IPS-20b (cell line): ENCODE measurements at regions not wholly inside any gene's neighbourhood (a gene's known extent, or its start where the extent isn't known, plus 50 kb on each side); places are given as distances from the start of the nearest gene placed in this dataset.
"Not testable (repeated sequence)": the region's sequence is repeated elsewhere in the genome, so short reads cannot be mapped to it uniquely, and the experiment has no call there.

ENCODE experiments used
- H3K27ac ChIP-seq: one replicate; pipeline ENCODE4 v1.5.1; 2013; ENCODE audit warnings: low read length
- H3K27me3 ChIP-seq: 2 replicates; pipeline ENCODE4 v1.6.1; 2013; ENCODE audit warnings: mild to moderate bottlenecking, low read length, inconsistent platforms; ENCODE audit not compliant: insufficient read depth
- H3K36me3 ChIP-seq: 2 replicates; pipeline ENCODE4 v1.6.1; 2013; ENCODE audit warnings: low read depth, mild to moderate bottlenecking, inconsistent platforms, low read length, moderate library complexity; ENCODE audit not compliant: insufficient read depth
- H3K4me1 ChIP-seq: 2 replicates; pipeline ENCODE4 v1.6.1; 2013; ENCODE audit warnings: mild to moderate bottlenecking, control low read depth, inconsistent platforms, low read length, moderate library complexity; ENCODE audit not compliant: insufficient read depth
- H3K4me3 ChIP-seq: 2 replicates; pipeline ENCODE4 v1.5.1; 2013; ENCODE audit warnings: mild to moderate bottlenecking, low read length, inconsistent platforms
- H3K9ac ChIP-seq: 2 replicates; pipeline ENCODE4 v1.6.1; 2013; ENCODE audit warnings: low read depth, mild to moderate bottlenecking, inconsistent platforms, low read length, moderate library complexity
- H3K9me3 ChIP-seq: 2 replicates; pipeline ENCODE4 v1.6.1; 2013; ENCODE audit warnings: mild to moderate bottlenecking, low read depth, low read length, inconsistent platforms; ENCODE audit not compliant: insufficient read depth

- H3K27me3 ChIP-seq, result no peaks in the 10 kb centered on the region
- H3K9ac ChIP-seq, result no peak overlapping the region
- no peaks in the 10 kb centered on the region for H3K9me3 ChIP-seq
- no peaks in the 10 kb centered on the region for H3K36me3 ChIP-seq
- no peak overlapping the region for H3K4me3 ChIP-seq
- no peaks in the 10 kb centered on the region for H3K4me1 ChIP-seq
- no peak overlapping the region for H3K27ac ChIP-seq
Observed at GRCh38 chr2:59853032-59853431, 700.4 kb downstream of the BCL11A start.

DNA sequence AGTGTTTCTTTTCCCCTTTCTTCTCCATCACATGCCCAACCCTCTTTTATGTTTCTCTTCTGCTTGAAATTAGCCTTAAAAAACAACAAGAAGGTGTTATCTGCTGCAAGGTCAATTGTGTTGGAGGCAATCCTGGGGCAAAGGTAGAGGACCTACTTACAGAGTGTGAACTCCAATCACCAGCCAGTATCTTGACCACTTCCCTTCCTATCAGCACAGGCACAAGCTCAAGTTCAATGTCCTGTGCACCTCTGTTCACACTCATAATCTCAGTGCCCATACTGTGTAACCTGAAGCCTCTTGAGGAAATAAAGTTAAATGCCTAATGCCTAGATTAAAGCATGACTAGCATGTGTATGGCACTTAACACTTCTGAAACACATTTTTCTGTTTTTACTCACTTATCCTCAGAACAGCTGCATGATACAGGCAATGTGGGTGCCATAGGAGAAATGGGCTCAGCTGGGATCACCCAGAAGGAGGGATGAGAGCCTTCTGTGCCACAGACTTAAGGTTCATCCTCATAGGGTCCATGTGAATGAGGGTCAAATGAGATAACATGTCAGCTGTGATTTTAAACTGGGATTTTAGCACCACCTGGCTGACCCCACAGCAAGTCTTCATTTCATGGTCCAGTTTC is 701.5 kb downstream of the BCL11A start:
- Histone ChIP-seq H3K9me3 (no peaks in the 10 kb centered on the region), H3K27me3 (no peaks in the 10 kb centered on the region), H3K4me3 (no peak overlapping the region), H3K9ac (no peak overlapping the region), H3K27ac (no peak overlapping the region), H3K4me1 (no peaks in the 10 kb centered on the region), H3K36me3 (no peaks in the 10 kb centered on the region)

- H3K9me3 ChIP-seq, result no peaks in the 10 kb centered on the region
- H3K4me1 ChIP-seq, result no peaks in the 10 kb centered on the region
- no peak overlapping the region for H3K4me3 ChIP-seq
- H3K27ac ChIP-seq, result no peak overlapping the region
- H3K36me3 ChIP-seq, result no peaks in the 10 kb centered on the region
- H3K9ac ChIP-seq, result no peak overlapping the region
- H3K27me3 ChIP-seq, result no peaks in the 10 kb centered on the region
Observed at GRCh38 chr2:59850554-59850953, 702.9 kb downstream of the BCL11A start.

- Histone ChIP-seq H3K4me3 (no peak overlapping the region), H3K27me3 (no peaks in the 10 kb centered on the region), H3K9ac (no peak overlapping the region), H3K36me3 (no peaks in the 10 kb centered on the region), H3K27ac (no peak overlapping the region), H3K4me1 (no peaks in the 10 kb centered on the region), H3K9me3 (no peaks in the 10 kb centered on the region)
Observed at GRCh38 chr2:59833941-59834340, 719.5 kb downstream of the BCL11A start.

DNA sequence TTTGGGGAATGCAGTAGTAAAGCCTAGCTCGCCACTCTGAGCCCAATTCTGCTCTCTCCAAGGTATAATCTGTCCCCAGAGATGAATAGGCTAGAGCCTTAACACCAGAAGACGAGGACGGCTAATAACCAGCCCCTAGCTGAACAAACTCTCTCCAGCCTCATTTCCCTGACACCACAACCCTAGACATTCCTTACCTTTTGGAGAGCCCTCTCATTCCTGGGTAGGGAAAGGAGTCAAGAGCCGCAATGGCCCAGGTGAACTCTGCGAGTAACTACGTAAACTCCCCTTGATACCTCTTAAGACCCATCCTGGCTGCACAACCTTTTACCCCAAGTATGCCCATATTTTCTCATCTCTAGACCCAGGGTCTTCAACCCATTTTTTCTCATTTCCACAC is 722.9 kb downstream of the BCL11A start:
- H3K4me1 ChIP-seq, result no peaks in the 10 kb centered on the region
- H3K27me3 ChIP-seq, result no peaks in the 10 kb centered on the region
- H3K36me3 ChIP-seq, result no peaks in the 10 kb centered on the region
- no peak overlapping the region for H3K4me3 ChIP-seq
- H3K9me3 ChIP-seq, result no peaks in the 10 kb centered on the region
- H3K27ac ChIP-seq, result no peak overlapping the region
- H3K9ac ChIP-seq, result no peak overlapping the region

DNA sequence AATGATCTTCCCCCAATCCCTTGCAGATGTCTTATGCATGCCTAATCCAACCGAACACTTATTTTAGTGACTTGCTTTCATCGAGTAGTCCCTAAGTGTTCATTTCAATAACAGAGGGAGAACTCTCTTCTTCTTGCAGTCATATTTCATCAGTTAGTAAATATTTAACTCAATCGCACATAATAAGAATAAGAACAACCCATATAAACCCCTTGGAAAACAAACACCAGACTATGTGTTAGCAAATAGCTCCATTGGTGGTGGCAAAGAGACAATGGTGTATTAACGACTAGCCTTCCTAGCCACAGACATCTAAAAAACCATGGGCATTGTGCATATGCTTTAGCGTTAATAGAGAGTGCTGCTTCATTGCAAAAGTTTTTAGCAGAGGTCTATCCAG is 725.8 kb downstream of the BCL11A start:
- Histone ChIP-seq H3K9ac (no peak overlapping the region), H3K4me1 (no peaks in the 10 kb centered on the region), H3K27ac (no peak overlapping the region), H3K36me3 (no peaks in the 10 kb centered on the region), H3K27me3 (no peaks in the 10 kb centered on the region), H3K9me3 (no peaks in the 10 kb centered on the region), H3K4me3 (no peak overlapping the region)

DNA sequence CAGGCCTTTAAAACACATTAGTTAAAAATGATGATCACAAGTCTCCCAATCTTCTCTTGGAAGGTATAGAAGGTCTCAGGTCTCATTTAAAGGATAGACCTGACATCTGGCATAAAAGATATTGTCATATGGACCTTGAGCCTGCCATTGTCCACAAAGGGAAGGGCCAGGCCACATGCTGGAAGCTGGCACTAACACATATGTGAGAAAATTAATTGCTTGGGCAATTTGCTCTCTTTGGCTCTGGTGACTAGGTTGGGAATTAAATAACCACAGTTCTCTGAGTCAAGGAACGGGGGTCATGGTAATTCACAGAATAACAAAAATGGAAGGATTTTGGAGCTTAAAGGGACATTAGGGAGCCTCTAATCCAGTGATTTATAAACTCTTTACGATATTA is 727.3 kb downstream of the BCL11A start:
- H3K4me1 ChIP-seq, result no peaks in the 10 kb centered on the region
- H3K9ac ChIP-seq, result no peak overlapping the region
- no peaks in the 10 kb centered on the region for H3K9me3 ChIP-seq
- H3K27me3 ChIP-seq, result no peaks in the 10 kb centered on the region
- no peak overlapping the region for H3K4me3 ChIP-seq
- H3K27ac ChIP-seq, result no peak overlapping the region
- no peaks in the 10 kb centered on the region for H3K36me3 ChIP-seq

DNA sequence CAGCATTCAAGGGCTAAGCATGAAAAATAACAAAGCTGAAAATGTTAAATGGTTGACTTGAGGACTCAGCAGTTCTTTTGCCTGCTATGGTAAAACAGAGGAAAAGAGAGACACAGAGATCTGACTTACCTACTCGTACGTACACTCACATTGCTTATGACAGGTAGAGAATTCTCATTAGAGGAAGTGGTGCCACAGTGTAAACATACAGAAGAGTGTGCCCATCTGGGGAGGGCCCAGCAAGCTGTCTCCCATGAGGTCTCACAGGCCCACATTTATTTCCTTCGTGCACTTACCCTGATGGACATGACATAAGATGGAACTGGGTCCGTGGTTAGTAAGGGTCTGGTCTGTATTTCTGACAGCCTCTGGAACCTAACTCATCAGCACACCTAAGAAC is 729.1 kb downstream of the BCL11A start:
- no peaks in the 10 kb centered on the region for H3K27me3 ChIP-seq
- H3K36me3 ChIP-seq, result no peaks in the 10 kb centered on the region
- H3K9me3 ChIP-seq, result no peaks in the 10 kb centered on the region
- H3K27ac ChIP-seq, result no peak overlapping the region
- H3K9ac ChIP-seq, result no peak overlapping the region
- no peak overlapping the region for H3K4me3 ChIP-seq
- H3K4me1 ChIP-seq, result no peaks in the 10 kb centered on the region

DNA sequence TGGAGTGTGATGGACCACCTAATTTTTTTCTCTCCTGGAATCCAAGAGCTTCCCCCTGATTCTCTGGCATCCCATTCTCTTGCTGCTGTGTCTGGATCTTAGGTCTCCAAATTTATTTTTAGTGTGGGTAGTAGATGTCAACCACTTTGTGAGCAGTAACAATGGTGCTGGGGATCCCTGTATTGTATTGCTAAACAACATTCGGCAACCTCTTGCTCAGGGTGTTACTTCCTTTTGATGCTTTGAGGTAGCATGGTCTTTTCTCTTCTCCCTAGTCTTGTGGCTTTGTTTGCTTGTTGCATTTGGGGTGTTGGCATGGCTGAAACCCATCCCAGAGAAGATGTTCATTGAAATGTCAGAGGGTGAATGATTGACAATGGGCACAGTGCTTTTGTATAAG is 737.4 kb downstream of the BCL11A start:
- Histone ChIP-seq H3K4me3 (no peak overlapping the region), H3K9ac (no peak overlapping the region), H3K9me3 (no peaks in the 10 kb centered on the region), H3K4me1 (peaks cover 7% of the 10 kb centered on the region; the same call in 1 of the 2 replicates), H3K36me3 (no peaks in the 10 kb centered on the region), H3K27ac (no peak overlapping the region), H3K27me3 (no peaks in the 10 kb centered on the region)

DNA sequence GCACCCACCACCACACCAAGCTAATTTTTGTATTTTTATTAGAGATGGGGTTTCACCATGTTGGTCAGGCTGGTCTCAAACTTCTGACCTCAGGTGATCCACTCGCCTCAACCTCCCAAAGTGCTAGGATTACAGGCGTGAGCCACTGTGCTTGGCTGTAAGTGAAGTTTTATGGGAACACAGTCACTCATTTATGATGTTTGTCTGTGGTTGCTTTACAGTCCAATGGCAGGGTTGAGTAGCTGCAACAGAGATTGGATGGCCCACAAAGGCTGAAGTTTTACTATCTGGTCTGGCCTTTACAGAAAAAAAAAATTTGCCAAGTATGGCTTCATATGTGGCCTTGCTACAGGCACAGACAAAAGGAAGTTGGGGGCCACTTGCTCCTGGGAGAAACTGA is 743.2 kb downstream of the BCL11A start:
- H3K9me3 ChIP-seq, H3K27ac ChIP-seq, H3K9ac ChIP-seq, H3K4me1 ChIP-seq, H3K27me3 ChIP-seq, H3K36me3 ChIP-seq, H3K4me3 ChIP-seq: not testable (repeated sequence)

- no peaks in the 10 kb centered on the region for H3K4me1 ChIP-seq
- no peaks in the 10 kb centered on the region for H3K36me3 ChIP-seq
- H3K27me3 ChIP-seq, result no peaks in the 10 kb centered on the region
- H3K9ac ChIP-seq, result no peak overlapping the region
- H3K4me3 ChIP-seq, result no peak overlapping the region
- no peak overlapping the region for H3K27ac ChIP-seq
- no peaks in the 10 kb centered on the region for H3K9me3 ChIP-seq
Observed at GRCh38 chr2:59806486-59806885, 747.0 kb downstream of the BCL11A start.

- H3K27ac ChIP-seq, result no peak overlapping the region
- H3K36me3 ChIP-seq, result no peaks in the 10 kb centered on the region
- H3K4me1 ChIP-seq, result no peaks in the 10 kb centered on the region
- no peak overlapping the region for H3K9ac ChIP-seq
- H3K27me3 ChIP-seq, result no peaks in the 10 kb centered on the region
- H3K9me3 ChIP-seq, result no peaks in the 10 kb centered on the region
- H3K4me3 ChIP-seq, result no peak overlapping the region
Observed at GRCh38 chr2:59804732-59805131, 748.7 kb downstream of the BCL11A start.
